AG04450 (cell line): ENCODE measurements at regions not wholly inside any gene's neighbourhood (a gene's known extent, or its start where the extent isn't known, plus 50 kb on each side); places are given as distances from the start of the nearest gene placed in this dataset.
"Not testable (repeated sequence)": the region's sequence is repeated elsewhere in the genome, so short reads cannot be mapped to it uniquely, and the experiment has no call there.

ENCODE experiments used
- CTCF ChIA-PET: fragments of 300-600, 350-600 bp; formaldehyde crosslinking; extraction: SDS; loops from one replicate; lab custom pipeline; 2022; ENCODE audit warnings: antibody characterized with exemption, inconsistent platforms; lab: Charles Lee
- POLR2A ChIA-PET: fragments of 350-600 bp; formaldehyde crosslinking; extraction: SDS; loops from one replicate; lab custom pipeline; 2021; ENCODE audit warnings: antibody characterized with exemption, inconsistent platforms; lab: Yijun Ruan, JAX
- DNase-seq: peaks from one replicate; pipeline ENCODE4 v3.0.0-alpha.2; 2011; ENCODE audit warnings: low read depth, low spot score
- H3K27ac ChIP-seq: one replicate; pipeline ENCODE4 v1.5.1; 2012; ENCODE audit warnings: low read depth, low read length, control low read depth
- H3K27me3 ChIP-seq: one replicate; pipeline ENCODE4 v1.6.0; 2012; ENCODE audit warnings: low read length; ENCODE audit not compliant: control insufficient read depth, insufficient read depth
- H3K4me3 ChIP-seq: 2 replicates; pipeline ENCODE4 v1.5.1; 2011; ENCODE audit warnings: mild to moderate bottlenecking, low read depth, low read length, control low read depth
- H3K9me3 ChIP-seq: 2 replicates; pipeline ENCODE4 v1.5.1; 2012; ENCODE audit warnings: low read length; ENCODE audit not compliant: control insufficient read depth, insufficient read depth
- CTCF ChIP-seq: IDR thresholded peaks from 2 replicates; pipeline ENCODE4 v1.5.1; 2011; ENCODE audit warnings: low read depth, low read length, control low read depth, inconsistent platforms

DNA sequence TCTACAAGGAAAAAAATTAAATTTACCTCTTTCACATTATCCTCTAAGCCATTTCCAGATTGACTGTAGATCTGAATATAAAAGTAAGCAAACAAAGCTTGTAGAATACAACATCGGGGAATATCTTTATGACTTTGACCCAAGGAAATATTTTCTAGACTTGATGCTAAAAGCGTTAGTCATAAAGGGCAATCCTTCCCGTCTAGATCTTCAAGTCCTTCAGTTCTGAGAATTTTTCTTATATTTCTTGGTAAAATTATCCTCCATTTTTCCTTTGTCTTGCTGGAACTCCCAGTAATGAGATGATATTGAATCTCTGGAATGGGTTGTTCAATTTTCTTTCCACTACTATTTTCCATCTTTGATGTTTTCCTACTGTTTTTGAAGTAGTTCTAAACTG is 77.8 kb upstream of the ZNF184 start:
- peaks cover 3% of the 10 kb centered on the region for H3K27me3 ChIP-seq
- DNase-seq, result no peak
- H3K9me3 ChIP-seq, result no peaks in the 10 kb centered on the region; the same call in 1 of the 2 replicates
- ChIA-PET CTCF (no interaction called here), POLR2A (no interaction called here)
- no peak overlapping the region for H3K4me3 ChIP-seq
- no peak overlapping the region for H3K27ac ChIP-seq
- TF ChIP-seq CTCF, result no peak

GRCh38 chr6:27549241-27549598 is 76.3 kb upstream of the ZNF184 start:
- CTCF ChIA-PET, result interaction anchor here (2.0 kb wide), 1 partner anchor 31 kb away, joined by 8 read pairs; no protein-coding TSS in a partner anchor
- H3K9me3 ChIP-seq, DNase-seq, POLR2A ChIA-PET, H3K4me3 ChIP-seq, H3K27ac ChIP-seq, H3K27me3 ChIP-seq: not testable (repeated sequence)

DNA sequence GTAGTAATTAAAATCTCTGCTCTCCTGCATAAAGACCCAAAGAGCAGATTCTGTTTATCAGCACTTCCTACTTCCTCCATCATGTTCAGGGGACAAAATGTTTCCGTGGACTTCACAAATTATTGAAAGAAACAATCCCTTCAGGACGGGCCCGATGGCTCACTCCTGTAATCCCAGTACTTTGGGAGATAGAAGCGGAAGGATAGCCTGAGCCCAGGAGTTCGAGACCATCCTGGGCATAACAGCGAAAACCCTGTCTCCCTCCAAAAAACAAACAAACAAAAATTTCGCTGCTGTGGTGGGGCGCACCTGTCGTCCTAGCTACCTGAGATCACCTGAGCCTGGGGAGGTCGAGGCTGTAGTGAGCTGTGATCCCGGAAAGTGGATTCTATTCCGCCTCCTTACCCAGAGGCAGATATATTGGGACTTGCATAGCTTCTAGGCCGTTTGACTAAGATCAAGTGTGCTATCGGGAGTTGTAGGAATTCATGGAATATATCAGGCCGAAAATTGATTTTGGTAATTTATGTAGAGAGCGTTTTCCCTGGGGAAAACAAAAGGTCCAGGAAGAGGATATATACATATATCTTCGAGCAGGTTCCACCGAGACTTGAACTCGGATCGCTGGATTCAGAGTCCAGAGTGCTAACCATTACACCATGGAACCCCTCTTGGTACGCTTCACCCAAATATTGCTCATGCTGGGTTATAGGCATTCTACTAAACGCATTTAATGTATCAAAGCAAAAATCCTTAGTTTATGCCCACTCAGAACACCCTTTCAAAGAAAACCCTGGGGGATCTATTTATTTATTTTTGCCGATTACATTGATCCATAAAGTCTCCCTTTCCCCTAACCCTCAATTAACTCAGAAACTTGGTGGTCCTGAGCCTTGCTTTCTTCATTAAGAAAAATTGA is 74.5 kb upstream of the ZNF184 start:
- Histone ChIP-seq H3K9me3 (no peaks in the 10 kb centered on the region; the same call in 1 of the 2 replicates), H3K4me3 (peak overlapping the region; percentile 51), H3K27me3 (no peaks in the 10 kb centered on the region), H3K27ac (no peak overlapping the region)
- peak; percentile 20 for DNase-seq
- ChIA-PET CTCF (interaction anchor here (0.6 kb wide), 1 partner anchor 205 kb away, joined by 3 read pairs; no protein-coding TSS in a partner anchor), POLR2A (no interaction called here)
- no peak for TF ChIP-seq CTCF

DNA sequence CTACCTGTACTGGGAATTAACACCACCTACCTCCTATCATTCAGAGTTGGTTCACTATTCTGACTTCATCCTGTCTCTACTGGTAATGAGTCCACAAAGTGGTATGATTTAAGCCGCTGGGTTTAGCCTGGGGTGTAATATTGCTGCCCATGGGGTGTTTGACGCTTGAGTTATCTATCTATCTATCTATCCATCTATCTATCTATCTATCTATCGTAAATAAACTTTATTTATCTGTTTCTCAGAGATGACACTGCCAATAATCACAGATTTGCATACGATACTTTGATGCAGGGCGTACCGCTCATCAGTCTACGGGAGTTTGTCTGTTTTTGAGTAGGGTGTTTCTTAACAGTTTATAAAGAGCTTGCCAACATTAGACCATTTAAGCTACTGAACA is 73.6 kb upstream of the ZNF184 start:
- POLR2A ChIA-PET, result no interaction called here
- no peaks in the 10 kb centered on the region for H3K9me3 ChIP-seq
- CTCF ChIA-PET, result no interaction called here
- no peak for DNase-seq
- TF ChIP-seq CTCF, result no peak
- no peak overlapping the region for H3K27ac ChIP-seq
- no peaks in the 10 kb centered on the region for H3K27me3 ChIP-seq
- no peak overlapping the region for H3K4me3 ChIP-seq

GRCh38 chr6:27545271-27546046 is 72.6 kb upstream of the ZNF184 start:
- ChIA-PET POLR2A (no interaction called here), CTCF (interaction anchor here (0.6 to 1.5 kb wide), 2 partner anchors 27 to 227 kb away, joined by 3 to 4 read pairs; no protein-coding TSS in a partner anchor)
- peak; percentile 23 for DNase-seq
- Histone ChIP-seq H3K27me3 (no peaks in the 10 kb centered on the region), H3K9me3 (no peaks in the 10 kb centered on the region), H3K27ac (no peak overlapping the region), H3K4me3 (peak overlapping the region; percentile 51)
- no peak for TF ChIP-seq CTCF
